ENCODE measurements at regions not wholly inside any gene's neighbourhood (a gene's known extent, or its start where the extent isn't known, plus 50 kb on each side); places are given as distances from the start of the nearest gene placed in this dataset.

DNA sequence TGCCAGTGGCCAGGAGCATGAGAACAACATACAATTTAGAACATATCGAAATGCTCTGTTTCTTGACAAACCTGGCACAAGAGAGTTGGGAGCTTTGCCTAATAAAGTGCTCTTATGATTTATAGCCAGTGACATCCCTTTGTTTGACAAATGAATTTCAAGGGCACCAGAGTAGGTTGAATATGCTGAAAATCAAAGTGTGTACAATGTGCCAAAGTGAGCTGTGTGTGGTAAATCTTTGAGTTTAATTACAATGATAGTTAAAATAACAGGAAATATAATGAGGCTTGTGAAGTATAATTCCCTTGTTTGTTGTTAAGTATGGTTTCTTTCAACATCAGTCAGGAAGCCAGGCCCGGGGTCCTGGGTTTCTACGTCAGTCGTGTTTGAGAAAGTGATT is 211.9 kb downstream of the EBLN2 start:
- TF ChIP-seq, protein P1, sequence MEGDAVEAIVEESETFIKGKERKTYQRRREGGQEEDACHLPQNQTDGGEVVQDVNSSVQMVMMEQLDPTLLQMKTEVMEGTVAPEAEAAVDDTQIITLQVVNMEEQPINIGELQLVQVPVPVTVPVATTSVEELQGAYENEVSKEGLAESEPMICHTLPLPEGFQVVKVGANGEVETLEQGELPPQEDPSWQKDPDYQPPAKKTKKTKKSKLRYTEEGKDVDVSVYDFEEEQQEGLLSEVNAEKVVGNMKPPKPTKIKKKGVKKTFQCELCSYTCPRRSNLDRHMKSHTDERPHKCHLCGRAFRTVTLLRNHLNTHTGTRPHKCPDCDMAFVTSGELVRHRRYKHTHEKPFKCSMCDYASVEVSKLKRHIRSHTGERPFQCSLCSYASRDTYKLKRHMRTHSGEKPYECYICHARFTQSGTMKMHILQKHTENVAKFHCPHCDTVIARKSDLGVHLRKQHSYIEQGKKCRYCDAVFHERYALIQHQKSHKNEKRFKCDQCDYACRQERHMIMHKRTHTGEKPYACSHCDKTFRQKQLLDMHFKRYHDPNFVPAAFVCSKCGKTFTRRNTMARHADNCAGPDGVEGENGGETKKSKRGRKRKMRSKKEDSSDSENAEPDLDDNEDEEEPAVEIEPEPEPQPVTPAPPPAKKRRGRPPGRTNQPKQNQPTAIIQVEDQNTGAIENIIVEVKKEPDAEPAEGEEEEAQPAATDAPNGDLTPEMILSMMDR (IDR thresholded peaks at IDR 0.05) = no peak
- TF ChIP-seq, protein P2, sequence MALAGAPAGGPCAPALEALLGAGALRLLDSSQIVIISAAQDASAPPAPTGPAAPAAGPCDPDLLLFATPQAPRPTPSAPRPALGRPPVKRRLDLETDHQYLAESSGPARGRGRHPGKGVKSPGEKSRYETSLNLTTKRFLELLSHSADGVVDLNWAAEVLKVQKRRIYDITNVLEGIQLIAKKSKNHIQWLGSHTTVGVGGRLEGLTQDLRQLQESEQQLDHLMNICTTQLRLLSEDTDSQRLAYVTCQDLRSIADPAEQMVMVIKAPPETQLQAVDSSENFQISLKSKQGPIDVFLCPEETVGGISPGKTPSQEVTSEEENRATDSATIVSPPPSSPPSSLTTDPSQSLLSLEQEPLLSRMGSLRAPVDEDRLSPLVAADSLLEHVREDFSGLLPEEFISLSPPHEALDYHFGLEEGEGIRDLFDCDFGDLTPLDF (CRISPR knock-in tag; IDR thresholded peaks at IDR 0.05) = no peak
- no peak for TF ChIP-seq TEAD1 (CRISPR knock-in tag; IDR thresholded peaks at IDR 0.05)
- TF ChIP-seq ESRRA (CRISPR knock-in tag; IDR thresholded peaks at IDR 0.05; ENCODE audit: borderline replicate concordance) = no peak
- TF ChIP-seq, protein P3, sequence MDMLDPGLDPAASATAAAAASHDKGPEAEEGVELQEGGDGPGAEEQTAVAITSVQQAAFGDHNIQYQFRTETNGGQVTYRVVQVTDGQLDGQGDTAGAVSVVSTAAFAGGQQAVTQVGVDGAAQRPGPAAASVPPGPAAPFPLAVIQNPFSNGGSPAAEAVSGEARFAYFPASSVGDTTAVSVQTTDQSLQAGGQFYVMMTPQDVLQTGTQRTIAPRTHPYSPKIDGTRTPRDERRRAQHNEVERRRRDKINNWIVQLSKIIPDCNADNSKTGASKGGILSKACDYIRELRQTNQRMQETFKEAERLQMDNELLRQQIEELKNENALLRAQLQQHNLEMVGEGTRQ (CRISPR knock-in tag; IDR thresholded peaks at IDR 0.05) = no peak
- no peak for TF ChIP-seq SMAD3 (CRISPR knock-in tag; IDR thresholded peaks at IDR 0.05; ENCODE audit: borderline replicate concordance)
- TF ChIP-seq JUN (CRISPR knock-in tag; IDR thresholded peaks at IDR 0.05) = no peak
- TF ChIP-seq, protein P4, sequence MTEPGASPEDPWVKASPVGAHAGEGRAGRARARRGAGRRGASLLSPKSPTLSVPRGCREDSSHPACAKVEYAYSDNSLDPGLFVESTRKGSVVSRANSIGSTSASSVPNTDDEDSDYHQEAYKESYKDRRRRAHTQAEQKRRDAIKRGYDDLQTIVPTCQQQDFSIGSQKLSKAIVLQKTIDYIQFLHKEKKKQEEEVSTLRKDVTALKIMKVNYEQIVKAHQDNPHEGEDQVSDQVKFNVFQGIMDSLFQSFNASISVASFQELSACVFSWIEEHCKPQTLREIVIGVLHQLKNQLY (CRISPR knock-in tag; IDR thresholded peaks at IDR 0.05) = no peak
- TF ChIP-seq CREM (CRISPR knock-in tag; IDR thresholded peaks at IDR 0.05) = no peak
- no peak for TF ChIP-seq RELA (CRISPR knock-in tag; IDR thresholded peaks at IDR 0.05; ENCODE audit: borderline replicate concordance)
- no peak for TF ChIP-seq SP1 (CRISPR knock-in tag; conservative IDR thresholded peaks at IDR 0.05)
- TF ChIP-seq FOXP1 (CRISPR knock-in tag; IDR thresholded peaks at IDR 0.05; ENCODE audit: borderline replicate concordance) = no peak
- no peak for TF ChIP-seq FOXK1 (CRISPR knock-in tag; IDR thresholded peaks at IDR 0.05)
- TF ChIP-seq, protein P5, sequence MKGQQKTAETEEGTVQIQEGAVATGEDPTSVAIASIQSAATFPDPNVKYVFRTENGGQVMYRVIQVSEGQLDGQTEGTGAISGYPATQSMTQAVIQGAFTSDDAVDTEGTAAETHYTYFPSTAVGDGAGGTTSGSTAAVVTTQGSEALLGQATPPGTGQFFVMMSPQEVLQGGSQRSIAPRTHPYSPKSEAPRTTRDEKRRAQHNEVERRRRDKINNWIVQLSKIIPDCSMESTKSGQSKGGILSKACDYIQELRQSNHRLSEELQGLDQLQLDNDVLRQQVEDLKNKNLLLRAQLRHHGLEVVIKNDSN (CRISPR knock-in tag; IDR thresholded peaks at IDR 0.05) = no peak

Measured in WTC11 (cell line).